ENCODE measurements at regions not wholly inside any gene's neighbourhood (a gene's known extent, or its start where the extent isn't known, plus 50 kb on each side); places are given as distances from the start of the nearest gene placed in this dataset.

DNA sequence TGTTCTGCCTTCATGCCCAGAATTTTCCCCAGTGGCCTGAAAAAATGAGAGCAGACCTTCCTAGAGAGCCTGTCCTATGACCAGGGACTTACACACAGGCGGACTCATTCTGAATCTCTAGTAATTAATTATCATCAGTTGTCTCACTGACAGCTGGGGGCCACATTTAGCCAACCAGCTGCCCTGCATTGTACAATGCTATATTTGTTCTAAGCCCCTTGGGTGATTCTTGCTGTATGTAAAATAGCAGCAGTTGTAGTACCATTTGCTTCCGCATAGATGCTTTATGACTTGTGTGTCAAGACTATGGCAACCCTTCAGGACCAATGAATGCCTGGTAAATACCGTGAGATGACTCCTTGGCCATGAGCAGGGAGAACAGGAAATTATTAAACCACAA, 415.4 kb upstream of the SEMA6A start:
- Mint-ChIP-seq H3K4me1 (ENCODE audit: low read depth) (no peaks in the 10 kb centered on the region), H3K27ac (no peak overlapping the region), H3K9me3 (peaks cover 12% of the 10 kb centered on the region), H3K27me3 (ENCODE audit: insufficient read depth) (no peaks in the 10 kb centered on the region), H3K4me3 (no peak overlapping the region), H3K36me3 (ENCODE audit: low read depth) (no peaks in the 10 kb centered on the region)
- TF ChIP-seq, protein P1, sequence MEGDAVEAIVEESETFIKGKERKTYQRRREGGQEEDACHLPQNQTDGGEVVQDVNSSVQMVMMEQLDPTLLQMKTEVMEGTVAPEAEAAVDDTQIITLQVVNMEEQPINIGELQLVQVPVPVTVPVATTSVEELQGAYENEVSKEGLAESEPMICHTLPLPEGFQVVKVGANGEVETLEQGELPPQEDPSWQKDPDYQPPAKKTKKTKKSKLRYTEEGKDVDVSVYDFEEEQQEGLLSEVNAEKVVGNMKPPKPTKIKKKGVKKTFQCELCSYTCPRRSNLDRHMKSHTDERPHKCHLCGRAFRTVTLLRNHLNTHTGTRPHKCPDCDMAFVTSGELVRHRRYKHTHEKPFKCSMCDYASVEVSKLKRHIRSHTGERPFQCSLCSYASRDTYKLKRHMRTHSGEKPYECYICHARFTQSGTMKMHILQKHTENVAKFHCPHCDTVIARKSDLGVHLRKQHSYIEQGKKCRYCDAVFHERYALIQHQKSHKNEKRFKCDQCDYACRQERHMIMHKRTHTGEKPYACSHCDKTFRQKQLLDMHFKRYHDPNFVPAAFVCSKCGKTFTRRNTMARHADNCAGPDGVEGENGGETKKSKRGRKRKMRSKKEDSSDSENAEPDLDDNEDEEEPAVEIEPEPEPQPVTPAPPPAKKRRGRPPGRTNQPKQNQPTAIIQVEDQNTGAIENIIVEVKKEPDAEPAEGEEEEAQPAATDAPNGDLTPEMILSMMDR (IDR thresholded peaks at IDR 0.05): no peak
- DNase-seq: no peak

DNA sequence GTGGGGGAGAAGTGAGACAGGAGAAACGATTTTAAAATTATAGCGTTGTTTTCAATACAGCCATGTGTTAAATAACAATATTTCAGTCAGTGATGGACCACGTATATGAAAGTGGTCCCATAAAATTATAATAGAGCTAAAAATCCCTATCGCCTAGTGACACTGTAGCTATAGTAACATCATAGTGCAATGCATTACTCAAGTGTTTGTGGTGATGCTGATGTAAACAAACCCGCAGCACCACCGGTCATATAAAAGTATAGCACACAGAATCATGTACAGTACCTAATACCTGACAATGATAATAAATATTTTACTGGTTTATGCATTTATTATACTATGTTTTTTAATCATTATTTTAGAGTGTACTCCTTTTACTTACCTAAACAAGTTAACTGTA, 407.4 kb upstream of the SEMA6A start:
- no peaks in the 10 kb centered on the region for H3K36me3 Mint-ChIP-seq (ENCODE audit: low read depth)
- TF ChIP-seq, protein P1 (IDR thresholded peaks at IDR 0.05): no peak

DNA sequence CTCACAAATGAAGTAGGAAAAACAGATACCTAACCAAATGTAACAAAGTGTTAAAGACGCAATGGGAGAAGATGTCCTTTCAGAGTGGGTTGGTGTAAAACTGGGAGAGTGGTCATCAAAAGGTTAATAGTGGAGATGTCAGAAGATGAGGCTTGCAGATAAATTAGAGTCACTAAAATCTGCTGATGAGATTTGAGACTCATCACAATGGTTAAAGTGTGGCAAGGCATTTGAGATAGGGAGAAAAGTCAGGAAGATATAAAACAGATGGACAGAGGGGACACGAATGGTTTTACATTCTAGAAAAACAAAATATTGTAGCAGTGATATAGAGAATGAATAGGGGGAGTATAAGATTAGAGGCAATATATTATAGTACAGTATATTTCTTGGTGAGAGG, 406.0 kb upstream of the SEMA6A start:
- TF ChIP-seq, protein P1 (IDR thresholded peaks at IDR 0.05): no peak
- no peak for DNase-seq
- H3K27me3 Mint-ChIP-seq (ENCODE audit: insufficient read depth): peaks cover 1% of the 10 kb centered on the region; the same call in 1 of the 2 replicates
- H3K27ac Mint-ChIP-seq: no peak overlapping the region
- peaks cover 8% of the 10 kb centered on the region for H3K9me3 Mint-ChIP-seq
- H3K4me1 Mint-ChIP-seq (ENCODE audit: low read depth): no peaks in the 10 kb centered on the region
- no peak overlapping the region for H3K4me3 Mint-ChIP-seq
- H3K36me3 Mint-ChIP-seq (ENCODE audit: low read depth): no peaks in the 10 kb centered on the region

More for the DNA sequence above, 407.4 kb upstream of the SEMA6A start:
- Mint-ChIP-seq H3K4me1 (ENCODE audit: low read depth) (no peaks in the 10 kb centered on the region), H3K27me3 (ENCODE audit: insufficient read depth) (peaks cover 1% of the 10 kb centered on the region; the same call in 1 of the 2 replicates), H3K27ac (no peak overlapping the region), H3K9me3 (peaks cover 12% of the 10 kb centered on the region), H3K4me3 (no peak overlapping the region)
- DNase-seq: no peak

DNA sequence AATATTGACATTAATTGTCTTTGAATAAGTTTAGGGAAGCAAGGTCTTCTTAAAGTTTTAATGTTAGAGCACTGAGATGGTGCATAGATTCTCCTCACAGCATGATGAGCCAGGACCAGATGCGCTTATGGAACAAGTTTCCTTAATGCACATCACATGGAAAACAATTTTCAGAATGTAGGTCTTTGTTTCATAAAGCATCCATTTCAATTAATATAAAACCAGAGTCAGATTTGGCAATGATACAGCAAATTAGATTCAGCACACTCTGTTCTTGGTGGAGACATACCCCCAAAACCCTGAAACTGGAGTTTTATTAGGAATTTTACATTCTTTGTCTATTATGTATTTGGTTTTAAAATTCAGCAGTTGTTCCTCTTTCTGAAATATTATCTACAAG, 402.1 kb upstream of the SEMA6A start:
- Mint-ChIP-seq H3K9me3 (peaks cover 9% of the 10 kb centered on the region), H3K36me3 (ENCODE audit: low read depth) (no peaks in the 10 kb centered on the region), H3K4me3 (no peak overlapping the region), H3K4me1 (ENCODE audit: low read depth) (no peaks in the 10 kb centered on the region), H3K27ac (no peak overlapping the region), H3K27me3 (ENCODE audit: insufficient read depth) (peaks cover 1% of the 10 kb centered on the region; the same call in 1 of the 2 replicates)
- TF ChIP-seq, protein P1 (IDR thresholded peaks at IDR 0.05): no peak
- DNase-seq: no peak

DNA sequence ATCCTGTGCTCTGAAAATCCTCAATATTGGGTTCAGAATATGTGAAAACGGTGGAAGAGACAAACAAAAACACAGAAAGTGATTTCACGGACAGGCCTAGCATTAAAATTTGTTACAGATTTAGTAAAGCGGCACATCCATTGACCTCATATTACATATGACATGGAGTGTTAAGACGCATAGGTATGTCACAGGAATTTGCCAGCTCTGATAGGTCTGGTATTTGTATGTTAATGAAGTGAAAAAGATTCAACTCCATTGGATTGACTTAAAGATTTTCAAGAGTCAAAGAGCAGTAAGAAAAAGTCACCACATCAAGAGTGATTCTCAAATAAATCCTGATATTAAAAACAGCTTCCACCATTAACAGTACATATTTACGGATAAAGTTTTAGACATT, 396.5 kb upstream of the SEMA6A start:
- Mint-ChIP-seq H3K4me1 (ENCODE audit: low read depth) (no peaks in the 10 kb centered on the region), H3K4me3 (no peak overlapping the region), H3K27me3 (ENCODE audit: insufficient read depth) (no peaks in the 10 kb centered on the region), H3K27ac (no peak overlapping the region), H3K36me3 (ENCODE audit: low read depth) (no peaks in the 10 kb centered on the region), H3K9me3 (peaks cover 28% of the 10 kb centered on the region)
- TF ChIP-seq, protein P1 (IDR thresholded peaks at IDR 0.05): no peak
- no peak for DNase-seq

DNA sequence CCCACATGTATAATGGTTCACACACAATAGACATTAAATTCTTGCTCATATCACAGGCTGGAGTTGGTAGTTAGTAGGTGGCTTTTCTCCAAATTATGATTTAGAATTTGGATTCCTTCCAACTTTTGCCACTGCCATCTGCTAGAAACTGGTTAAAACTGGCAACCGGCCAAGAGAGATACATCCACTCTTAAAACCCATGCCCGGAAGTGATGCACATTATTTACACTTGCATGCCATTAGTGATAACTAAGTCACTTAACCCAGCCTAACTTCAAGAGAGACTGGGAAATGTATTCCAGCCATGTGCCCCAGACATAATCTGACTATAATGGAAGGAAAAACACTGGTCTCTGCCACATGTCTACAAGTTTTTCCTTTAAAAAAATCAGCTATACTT, 395.7 kb upstream of the SEMA6A start:
- Mint-ChIP-seq H3K27me3 (ENCODE audit: insufficient read depth) (no peaks in the 10 kb centered on the region), H3K36me3 (ENCODE audit: low read depth) (0 out of 2 replicates have a peak, but pooled peaks cover 2% of the 10 kb centered on the region), H3K9me3 (peaks cover 30% of the 10 kb centered on the region), H3K27ac (no peak overlapping the region), H3K4me1 (ENCODE audit: low read depth) (no peaks in the 10 kb centered on the region), H3K4me3 (no peak overlapping the region)
- no peak for DNase-seq
- TF ChIP-seq, protein P1 (IDR thresholded peaks at IDR 0.05): no peak

Measured in HFFc6 (cell line).